Testis (tissue), 2 donors: ENCODE measurements at regions not wholly inside any gene's neighbourhood (a gene's known extent, or its start where the extent isn't known, plus 50 kb on each side); places are given as distances from the start of the nearest gene placed in this dataset.

ENCODE experiments used
- CTCF ChIP-seq, 3 experiments: fragments of 450-650 bp in 2 of 3; fragments of 200-600 bp in 1 of 3; sonication (generic) in 1 of 3; IDR thresholded peaks; one replicate each; pipeline ENCODE4 v1.5.1; 2016 to 2019; ENCODE audit warnings: antibody characterized with exemption in 3 of 3, mild to moderate bottlenecking in 2 of 3, moderate library complexity in 1 of 3
- POLR2A ChIP-seq: fragments of 450-650 bp; IDR thresholded peaks from one replicate; pipeline ENCODE4 v1.6.1; 2017; ENCODE audit warnings: antibody characterized with exemption, mild to moderate bottlenecking, moderate library complexity

- TF ChIP-seq POLR2A (no peak), CTCF (IDR thresholded peaks at IDR 0.05) (no peak)
These were observed 1159.8 kb upstream of the ALCAM start for GRCh38 chr3:104206925-104207324.
